K562 (cell line): ENCODE measurements at regions not wholly inside any gene's neighbourhood (a gene's known extent, or its start where the extent isn't known, plus 50 kb on each side); places are given as distances from the start of the nearest gene placed in this dataset.
A peak's percentile ranks its signal among the peaks of the same experiment; 100 is the strongest.

Experiments used
- ATF3 ChIP-seq, 2 experiments: fragments of 450-650 bp in 1 of 2; sonication (generic) in 1 of 2; formaldehyde crosslinking in 1 of 2; IDR thresholded peaks in 1 of 2; conservative IDR thresholded peaks in 1 of 2; 2 replicates each; pipeline versions ENCODE4 v1.6.1 to v1.8.1; 2016 to 2023; ENCODE audit warnings: mild to moderate bottlenecking in 2 of 2, moderate library complexity in 2 of 2, inconsistent platforms in 1 of 2, missing genetic modification reagents in 1 of 2
- FOXO4 ChIP-seq: fragments of 450-650 bp; formaldehyde crosslinking; IDR thresholded peaks from 2 replicates; pipeline ENCODE4 v1.4.0; 2020; ENCODE audit warnings: mild to moderate bottlenecking, moderate library complexity
- GATAD2A ChIP-seq: fragments of 450-650 bp; IDR thresholded peaks from 2 replicates; pipeline ENCODE4 v1.6.1; 2017
- HINFP ChIP-seq: fragments of 450-650 bp; conservative IDR thresholded peaks from 2 replicates; pipeline ENCODE4 v1.6.1; 2016; ENCODE audit warnings: missing genetic modification characterization, low read depth, mild to moderate bottlenecking, control low read depth, missing compliant biosample characterization
- REST ChIP-seq, 2 experiments: fragments of 450-650 bp; formaldehyde crosslinking in 1 of 2; IDR thresholded peaks; 2 replicates each; pipeline versions ENCODE4 v1.4.0 to v1.6.1; 2014 to 2020; ENCODE audit warnings: mild to moderate bottlenecking in 2 of 2, borderline replicate concordance in 1 of 2, low read depth in 1 of 2
- SMARCC2 ChIP-seq: fragments of 450-650 bp; IDR thresholded peaks from 2 replicates; pipeline ENCODE4 v1.6.1; 2017; ENCODE audit warnings: antibody characterized with exemption, moderate library complexity, mild to moderate bottlenecking, low read depth
- TEAD2 ChIP-seq: fragments of 450-650 bp; IDR thresholded peaks from 2 replicates; pipeline ENCODE4 v1.6.1; 2016; ENCODE audit warnings: missing genetic modification characterization, control low read depth, missing compliant biosample characterization
- ZBTB11 ChIP-seq, 3 experiments: fragments of 200-800 bp in 1 of 3; fragments of 250-450 bp in 1 of 3; fragments of 450-650 bp in 1 of 3; sonication (Bioruptor Pico) in 1 of 3; sonication (Bioruptor generic) in 1 of 3; formaldehyde crosslinking in 1 of 3; IDR thresholded peaks; 2 replicates each; pipeline versions ENCODE4 v1.6.1 to v1.8.0; 2016 to 2022; ENCODE audit warnings: mild to moderate bottlenecking in 2 of 3, missing genetic modification characterization in 2 of 3, missing compliant biosample characterization in 1 of 3, moderate library complexity in 1 of 3
- ZKSCAN3 ChIP-seq: fragments of 250-450 bp; sonication (Bioruptor Pico); IDR thresholded peaks from 2 replicates; pipeline ENCODE4 v1.4.0; 2020

GRCh38 chr12:4153343-4153892, 120.1 kb upstream of the CCND2 start (continued):
- TF ChIP-seq REST (IDR thresholded peaks at IDR 0.05; ENCODE audit: borderline replicate concordance): 0 out of 2 replicates have a peak, but pooled peaks have one; percentile 32
- no peak for TF ChIP-seq REST (CRISPR knock-in tag; IDR thresholded peaks at IDR 0.05; ENCODE audit: low read depth)
- TF ChIP-seq ATF3 (IDR thresholded peaks at IDR 0.05): no peak
- no peak for TF ChIP-seq ATF3 (CRISPR knock-in tag; conservative IDR thresholded peaks at IDR 0.05)
- TF ChIP-seq TEAD2 (tag): no peak
- TF ChIP-seq SMARCC2: peak; percentile 61
- TF ChIP-seq ZBTB11 (CRISPR knock-in tag; IDR thresholded peaks at IDR 0.05): no peak
- no peak for TF ChIP-seq GATAD2A
- no peak for TF ChIP-seq HINFP
- TF ChIP-seq FOXO4: no peak
- no peak for TF ChIP-seq ZKSCAN3 (CRISPR knock-in tag)
